ENCODE measurements at regions not wholly inside any gene's neighbourhood (a gene's known extent, or its start where the extent isn't known, plus 50 kb on each side); places are given as distances from the start of the nearest gene placed in this dataset.
A peak's percentile ranks its signal among the peaks of the same experiment; 100 is the strongest.
"Not testable (repeated sequence)": the region's sequence is repeated elsewhere in the genome, so short reads cannot be mapped to it uniquely, and the experiment has no call there.

GRCh38 chr4:128538111-128538882, 250.7 kb upstream of the PGRMC2 start:
- DNase-seq (ENCODE audit: low spot score): no peak
- Histone ChIP-seq H4K20me1 (ENCODE audit: insufficient read depth, poor library complexity, severe bottlenecking) (no peaks in the 10 kb centered on the region), H3K36me3 (replicated peaks; ENCODE audit: insufficient read depth, low read depth) (no peaks in the 10 kb centered on the region), H3K4me1 (ENCODE audit: insufficient read depth) (no peaks in the 10 kb centered on the region), H2AFZ (no peak overlapping the region), H3K79me2 (no peaks in the 10 kb centered on the region), H3K9me2 (replicated peaks; ENCODE audit: insufficient read depth) (no peaks in the 10 kb centered on the region), H3K27me3 (no peaks in the 10 kb centered on the region), H3K27ac (no peak overlapping the region), H3K9me3 (ENCODE audit: low read depth) (no peaks in the 10 kb centered on the region), H3K4me3 (no peak overlapping the region), H3K4me2 (no peak overlapping the region)
- WGBS (ENCODE audit: low lambda C conversion rate, missing lambda C conversion rate): 96% methylated on average over 13 of the region's 13 CpGs
- TF ChIP-seq EZH2 (IDR thresholded peaks at IDR 0.05; ENCODE audit: borderline replicate concordance): no peak
- no peak for TF ChIP-seq CTCF (IDR thresholded peaks at IDR 0.05; ENCODE audit: poor library complexity)
- no peak for TF ChIP-seq EZH2phosphoT487 (IDR thresholded peaks at IDR 0.05; ENCODE audit: low read depth, severe bottlenecking, unreplicated experiment)

GRCh38 chr4:128536746-128537145, 249.1 kb upstream of the PGRMC2 start:
- no peaks in the 10 kb centered on the region for H3K4me1 ChIP-seq (ENCODE audit: insufficient read depth)
- 96% methylated on average over 1 of the region's 1 CpG for WGBS (ENCODE audit: low lambda C conversion rate, missing lambda C conversion rate)
- no peak overlapping the region for H2AFZ ChIP-seq

GRCh38 chr4:128535510-128535909, 247.9 kb upstream of the PGRMC2 start:
- H3K27ac ChIP-seq; H3K27me3 ChIP-seq; H2AFZ ChIP-seq; H3K9me2 ChIP-seq (replicated peaks; ENCODE audit: insufficient read depth); H3K4me1 ChIP-seq (ENCODE audit: insufficient read depth); H3K79me2 ChIP-seq; DNase-seq (ENCODE audit: low spot score); H3K4me2 ChIP-seq; H4K20me1 ChIP-seq (ENCODE audit: insufficient read depth, poor library complexity, severe bottlenecking); H3K9me3 ChIP-seq (ENCODE audit: low read depth); H3K4me3 ChIP-seq; H3K36me3 ChIP-seq (replicated peaks; ENCODE audit: insufficient read depth, low read depth): not testable (repeated sequence)
- WGBS (ENCODE audit: low lambda C conversion rate, missing lambda C conversion rate): 78% methylated on average over 4 of the region's 4 CpGs

More at GRCh38 chr4:128536746-128537145, 249.1 kb upstream of the PGRMC2 start:
- no peak overlapping the region for H3K27ac ChIP-seq
- H3K27me3 ChIP-seq: no peaks in the 10 kb centered on the region
- no peak for DNase-seq (ENCODE audit: low spot score)
- no peaks in the 10 kb centered on the region for H3K36me3 ChIP-seq (replicated peaks; ENCODE audit: insufficient read depth, low read depth)
- no peaks in the 10 kb centered on the region for H3K9me2 ChIP-seq (replicated peaks; ENCODE audit: insufficient read depth)
- no peaks in the 10 kb centered on the region for H3K79me2 ChIP-seq
- H4K20me1 ChIP-seq (ENCODE audit: insufficient read depth, poor library complexity, severe bottlenecking): no peaks in the 10 kb centered on the region
- no peaks in the 10 kb centered on the region for H3K9me3 ChIP-seq (ENCODE audit: low read depth)
- no peak overlapping the region for H3K4me3 ChIP-seq
- TF ChIP-seq CTCF (IDR thresholded peaks at IDR 0.05; ENCODE audit: poor library complexity): no peak
- H3K4me2 ChIP-seq: no peak overlapping the region

GRCh38 chr4:128528793-128529553, 241.4 kb upstream of the PGRMC2 start:
- peaks cover 31% of the 10 kb centered on the region for H3K4me1 ChIP-seq (ENCODE audit: insufficient read depth)
- no peaks in the 10 kb centered on the region for H3K9me2 ChIP-seq (replicated peaks; ENCODE audit: insufficient read depth)
- H3K27ac ChIP-seq: peak overlapping the region; percentile 66
- 51% methylated on average over 4 of the region's 4 CpGs for WGBS (ENCODE audit: low lambda C conversion rate, missing lambda C conversion rate)
- H3K4me3 ChIP-seq: no peak overlapping the region
- peak; percentile 74 for DNase-seq (ENCODE audit: low spot score)
- H3K4me2 ChIP-seq: no peak overlapping the region
- H2AFZ ChIP-seq: no peak overlapping the region
- no peaks in the 10 kb centered on the region for H4K20me1 ChIP-seq (ENCODE audit: insufficient read depth, poor library complexity, severe bottlenecking)
- H3K9me3 ChIP-seq (ENCODE audit: low read depth): no peaks in the 10 kb centered on the region
- TF ChIP-seq EZH2phosphoT487 (IDR thresholded peaks at IDR 0.05; ENCODE audit: low read depth, severe bottlenecking, unreplicated experiment): no peak
- TF ChIP-seq CTCF (IDR thresholded peaks at IDR 0.05; ENCODE audit: poor library complexity): no peak
- TF ChIP-seq EZH2 (IDR thresholded peaks at IDR 0.05; ENCODE audit: borderline replicate concordance): no peak
- no peaks in the 10 kb centered on the region for H3K79me2 ChIP-seq
- H3K27me3 ChIP-seq: no peaks in the 10 kb centered on the region
- H3K36me3 ChIP-seq (replicated peaks; ENCODE audit: insufficient read depth, low read depth): no peaks in the 10 kb centered on the region

All from hepatocyte (in vitro differentiated cells).